ENCODE measurements at regions not wholly inside any gene's neighbourhood (a gene's known extent, or its start where the extent isn't known, plus 50 kb on each side); places are given as distances from the start of the nearest gene placed in this dataset.

- TF ChIP-seq CTCF (IDR thresholded peaks at IDR 0.05; ENCODE audit: insufficient read depth, low read depth, low read length) (no peak), EZH2 (IDR thresholded peaks at IDR 0.05; ENCODE audit: insufficient read depth, low read length) (no peak)
These were observed 358.3 kb downstream of the HLX start for GRCh38 chr1:221237587-221237986.

All from astrocyte (in vitro differentiated cells and primary cell).